Fibroblast of lung (primary cell): ENCODE measurements at regions not wholly inside any gene's neighbourhood (a gene's known extent, or its start where the extent isn't known, plus 50 kb on each side); places are given as distances from the start of the nearest gene placed in this dataset.

Experiments used
- DNase-seq, 2 donors: peaks; one replicate each; pipeline versions ENCODE4 v3.0.0 to v3.0.0-alpha.2; 2010; ENCODE audit warnings: low read depth in 2 of 2
- H2AFZ ChIP-seq: 2 replicates; pipeline ENCODE4 v1.5.1; 2012; ENCODE audit warnings: low read length, control low read depth, inconsistent platforms
- H3K27ac ChIP-seq: 2 replicates; pipeline ENCODE4 v1.5.1; 2011; ENCODE audit warnings: low read length, control low read depth; ENCODE audit not compliant: insufficient read depth
- H3K27me3 ChIP-seq: 2 replicates; pipeline ENCODE4 v1.5.1; 2011; ENCODE audit warnings: mild to moderate bottlenecking, low read length; ENCODE audit not compliant: control insufficient read depth, insufficient read depth
- H3K36me3 ChIP-seq: 2 replicates; pipeline ENCODE4 v1.5.1; 2011; ENCODE audit warnings: low read length; ENCODE audit not compliant: control insufficient read depth, insufficient read depth
- H3K4me1 ChIP-seq: 2 replicates; pipeline ENCODE4 v1.5.1; 2011; ENCODE audit warnings: low read length; ENCODE audit not compliant: control insufficient read depth, insufficient read depth; ENCODE audit errors: extremely low read depth
- H3K4me2 ChIP-seq: 2 replicates; pipeline ENCODE4 v1.5.1; 2011; ENCODE audit warnings: low read length, control low read depth; ENCODE audit not compliant: insufficient read depth; ENCODE audit errors: extremely low read depth
- H3K4me3 ChIP-seq, 4 experiments: fragments of 200-600 bp in 1 of 4; sonication (generic) in 1 of 4; replicated peaks in 1 of 4; 2 replicates each; pipeline ENCODE4 v1.5.1; 2011 to 2016; ENCODE audit warnings: low read length in 4 of 4, low read depth in 3 of 4, mild to moderate bottlenecking in 3 of 4, control low read depth in 2 of 4, inconsistent platforms in 1 of 4, mixed read lengths in 1 of 4; ENCODE audit not compliant: insufficient read depth in 1 of 4; ENCODE audit errors: control extremely low read depth in 1 of 4
- H3K79me2 ChIP-seq: 2 replicates; pipeline ENCODE4 v1.5.1; 2012; ENCODE audit warnings: mild to moderate bottlenecking, low read length, inconsistent platforms; ENCODE audit not compliant: control insufficient read depth, insufficient read depth
- H3K9ac ChIP-seq: 2 replicates; pipeline ENCODE4 v1.5.1; 2011; ENCODE audit warnings: mild to moderate bottlenecking, low read length, control low read depth; ENCODE audit not compliant: insufficient read depth
- H3K9me3 ChIP-seq: 2 replicates; pipeline ENCODE4 v1.5.1; 2012; ENCODE audit warnings: low read depth, low read length; ENCODE audit not compliant: control insufficient read depth, insufficient read depth
- H4K20me1 ChIP-seq: 2 replicates; pipeline ENCODE4 v1.5.1; 2011; ENCODE audit warnings: low read length; ENCODE audit not compliant: control insufficient read depth, insufficient read depth; ENCODE audit errors: extremely low read depth
- EZH2 ChIP-seq: IDR thresholded peaks from 2 replicates; pipeline ENCODE4 v1.5.1; 2012; ENCODE audit warnings: low read length, control low read depth, mild to moderate bottlenecking; ENCODE audit errors: missing control alignments
- TF ChIP-seq, protein P1 (sequence below), 2 donors: IDR thresholded peaks in 1 of 2; conservative IDR thresholded peaks in 1 of 2; 1 replicate in 1 of 2; 2 replicates in 1 of 2; pipeline ENCODE4 v1.5.1; 2011 to 2012; ENCODE audit warnings: low read length in 2 of 2, control low read depth in 1 of 2, inconsistent platforms in 1 of 2, low read depth in 1 of 2, mild to moderate bottlenecking in 1 of 2

DNA sequence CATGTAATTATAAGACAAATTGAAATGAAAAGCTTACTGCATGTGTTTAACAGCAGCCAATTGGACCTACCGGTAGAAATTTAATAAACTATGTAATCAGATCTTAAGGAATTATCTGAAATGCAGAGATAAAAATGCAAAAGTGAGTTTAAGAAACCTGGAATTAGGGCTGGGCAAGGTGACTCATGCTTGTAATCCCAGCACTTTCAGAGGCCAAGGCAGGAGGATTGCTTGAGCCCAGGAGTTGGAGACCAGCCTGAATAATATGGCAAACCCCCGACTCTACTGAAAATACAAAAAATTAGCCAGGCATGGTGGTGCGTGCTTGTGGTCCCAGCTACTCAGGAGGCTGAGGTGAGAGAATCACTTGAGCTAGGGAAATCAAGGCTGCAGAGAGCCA, 74.1 kb downstream of the HFE start:
- Histone ChIP-seq H3K79me2 (no peaks in the 10 kb centered on the region), H3K27ac (no peak overlapping the region), H4K20me1 (no peaks in the 10 kb centered on the region), H3K9me3 (no peaks in the 10 kb centered on the region), H3K9ac (no peak overlapping the region), H3K4me3 (no peak overlapping the region), H3K4me1 (no peaks in the 10 kb centered on the region), H3K36me3 (no peaks in the 10 kb centered on the region), H2AFZ (no peak overlapping the region), H3K4me2 (no peak overlapping the region), H3K27me3 (no peaks in the 10 kb centered on the region)
- TF ChIP-seq EZH2 = no peak
- TF ChIP-seq, protein P1, sequence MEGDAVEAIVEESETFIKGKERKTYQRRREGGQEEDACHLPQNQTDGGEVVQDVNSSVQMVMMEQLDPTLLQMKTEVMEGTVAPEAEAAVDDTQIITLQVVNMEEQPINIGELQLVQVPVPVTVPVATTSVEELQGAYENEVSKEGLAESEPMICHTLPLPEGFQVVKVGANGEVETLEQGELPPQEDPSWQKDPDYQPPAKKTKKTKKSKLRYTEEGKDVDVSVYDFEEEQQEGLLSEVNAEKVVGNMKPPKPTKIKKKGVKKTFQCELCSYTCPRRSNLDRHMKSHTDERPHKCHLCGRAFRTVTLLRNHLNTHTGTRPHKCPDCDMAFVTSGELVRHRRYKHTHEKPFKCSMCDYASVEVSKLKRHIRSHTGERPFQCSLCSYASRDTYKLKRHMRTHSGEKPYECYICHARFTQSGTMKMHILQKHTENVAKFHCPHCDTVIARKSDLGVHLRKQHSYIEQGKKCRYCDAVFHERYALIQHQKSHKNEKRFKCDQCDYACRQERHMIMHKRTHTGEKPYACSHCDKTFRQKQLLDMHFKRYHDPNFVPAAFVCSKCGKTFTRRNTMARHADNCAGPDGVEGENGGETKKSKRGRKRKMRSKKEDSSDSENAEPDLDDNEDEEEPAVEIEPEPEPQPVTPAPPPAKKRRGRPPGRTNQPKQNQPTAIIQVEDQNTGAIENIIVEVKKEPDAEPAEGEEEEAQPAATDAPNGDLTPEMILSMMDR (conservative IDR thresholded peaks at IDR 0.05 in 1 of 2, IDR thresholded peaks at IDR 0.05 in 1 of 2; ENCODE audit: low read depth in 1 of 2, low read length in 2 of 2) = no peak
- no peak for DNase-seq

DNA sequence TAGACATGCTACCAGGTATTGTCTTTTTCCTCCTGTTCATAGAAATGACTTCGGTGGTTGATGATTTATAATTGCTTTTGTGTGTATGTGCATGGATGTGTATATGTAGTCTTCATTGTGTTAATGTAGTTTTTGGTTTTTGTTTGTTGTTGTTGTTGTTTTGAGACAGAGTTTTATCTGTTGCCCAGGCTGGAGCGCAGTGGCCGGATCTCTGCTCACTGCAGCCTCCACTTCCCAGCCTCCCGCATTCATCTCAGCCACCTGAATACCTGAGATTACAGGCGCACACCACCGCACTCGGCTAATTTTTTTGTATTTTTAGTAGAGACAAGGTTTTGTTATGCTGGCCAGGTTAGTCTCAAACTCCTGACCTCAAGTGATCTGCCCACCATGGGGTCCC, 75.2 kb downstream of the HFE start:
- no peaks in the 10 kb centered on the region for H3K79me2 ChIP-seq
- H3K4me2 ChIP-seq = no peak overlapping the region
- H3K27ac ChIP-seq = no peak overlapping the region
- H3K27me3 ChIP-seq = no peaks in the 10 kb centered on the region
- TF ChIP-seq, protein P1 (conservative IDR thresholded peaks at IDR 0.05 in 1 of 2, IDR thresholded peaks at IDR 0.05 in 1 of 2; ENCODE audit: low read depth in 1 of 2, low read length in 2 of 2) = no peak
- TF ChIP-seq EZH2 = no peak
- no peak for DNase-seq
- H3K36me3 ChIP-seq = no peaks in the 10 kb centered on the region
- no peak overlapping the region for H2AFZ ChIP-seq
- no peak overlapping the region for H3K9ac ChIP-seq
- no peaks in the 10 kb centered on the region for H3K4me1 ChIP-seq
- no peaks in the 10 kb centered on the region for H3K9me3 ChIP-seq
- H4K20me1 ChIP-seq = no peaks in the 10 kb centered on the region
- H3K4me3 ChIP-seq = no peak overlapping the region

DNA sequence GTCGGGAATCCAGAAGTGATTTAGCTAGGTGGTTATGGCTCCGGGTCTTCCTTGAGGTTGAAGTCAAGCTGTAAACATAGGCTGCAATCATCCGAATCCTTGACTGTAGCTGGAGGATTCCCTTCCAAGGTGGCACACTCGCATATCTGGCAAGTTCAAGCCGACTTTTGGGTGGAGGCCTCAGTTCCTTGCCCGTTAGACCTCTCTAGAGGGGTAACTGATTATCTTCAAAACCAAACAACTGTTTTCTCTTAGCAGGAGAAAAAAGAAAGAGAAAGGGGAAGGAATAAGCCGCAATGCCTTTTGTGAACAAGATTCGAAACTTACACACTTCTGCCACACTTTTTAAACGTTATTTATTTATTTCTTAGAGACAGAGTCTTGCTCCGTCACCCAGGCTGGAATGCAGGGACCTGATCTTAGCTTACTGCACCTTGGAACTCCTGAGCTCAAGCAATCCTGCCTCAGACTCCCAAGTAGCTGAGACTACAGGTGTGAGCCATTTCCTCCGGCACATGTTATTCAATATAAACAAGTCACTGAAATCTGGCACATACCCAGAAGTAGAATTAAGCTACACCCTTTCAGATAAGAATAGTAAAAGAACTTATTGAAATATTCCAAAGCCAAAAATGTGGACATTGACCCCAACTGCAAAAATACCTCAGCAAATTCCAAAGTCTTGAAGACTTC, 76.3 kb downstream of the HFE start:
- H3K36me3 ChIP-seq = no peaks in the 10 kb centered on the region
- no peak for DNase-seq
- H3K4me2 ChIP-seq = no peak overlapping the region
- no peaks in the 10 kb centered on the region for H3K4me1 ChIP-seq
- no peak overlapping the region for H3K9ac ChIP-seq
- H3K27ac ChIP-seq = no peak overlapping the region
- H3K4me3 ChIP-seq = no peak overlapping the region
- no peaks in the 10 kb centered on the region for H3K27me3 ChIP-seq
- no peaks in the 10 kb centered on the region for H3K9me3 ChIP-seq
- H4K20me1 ChIP-seq = no peaks in the 10 kb centered on the region
- no peak overlapping the region for H2AFZ ChIP-seq
- H3K79me2 ChIP-seq = no peaks in the 10 kb centered on the region
- TF ChIP-seq, protein P1 (conservative IDR thresholded peaks at IDR 0.05 in 1 of 2, IDR thresholded peaks at IDR 0.05 in 1 of 2; ENCODE audit: low read depth in 1 of 2, low read length in 2 of 2) = no peak
- no peak for TF ChIP-seq EZH2
